ENCODE measurements at regions not wholly inside any gene's neighbourhood (a gene's known extent, or its start where the extent isn't known, plus 50 kb on each side); places are given as distances from the start of the nearest gene placed in this dataset.

DNA sequence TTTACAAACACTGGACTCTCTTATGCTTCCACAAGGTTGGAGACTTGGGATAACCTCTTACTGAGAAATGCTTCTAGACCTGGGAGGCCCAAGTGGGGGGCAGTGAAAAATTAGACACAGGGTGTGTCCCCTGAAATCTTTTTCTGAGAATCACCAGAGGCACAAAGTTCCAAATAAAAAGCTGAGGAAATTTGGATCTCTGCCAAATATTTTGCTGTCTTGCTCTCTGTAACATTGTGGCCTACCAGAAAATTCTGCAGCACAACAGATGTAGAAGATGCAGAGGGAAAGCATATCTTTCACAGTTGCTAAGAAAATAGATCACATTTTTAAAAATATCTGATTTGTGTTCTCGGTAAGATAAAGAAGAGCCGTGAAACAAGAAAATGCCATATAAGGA lies 849.4 kb downstream of the CCSER2 start (continued):
- TF ChIP-seq, protein P1, sequence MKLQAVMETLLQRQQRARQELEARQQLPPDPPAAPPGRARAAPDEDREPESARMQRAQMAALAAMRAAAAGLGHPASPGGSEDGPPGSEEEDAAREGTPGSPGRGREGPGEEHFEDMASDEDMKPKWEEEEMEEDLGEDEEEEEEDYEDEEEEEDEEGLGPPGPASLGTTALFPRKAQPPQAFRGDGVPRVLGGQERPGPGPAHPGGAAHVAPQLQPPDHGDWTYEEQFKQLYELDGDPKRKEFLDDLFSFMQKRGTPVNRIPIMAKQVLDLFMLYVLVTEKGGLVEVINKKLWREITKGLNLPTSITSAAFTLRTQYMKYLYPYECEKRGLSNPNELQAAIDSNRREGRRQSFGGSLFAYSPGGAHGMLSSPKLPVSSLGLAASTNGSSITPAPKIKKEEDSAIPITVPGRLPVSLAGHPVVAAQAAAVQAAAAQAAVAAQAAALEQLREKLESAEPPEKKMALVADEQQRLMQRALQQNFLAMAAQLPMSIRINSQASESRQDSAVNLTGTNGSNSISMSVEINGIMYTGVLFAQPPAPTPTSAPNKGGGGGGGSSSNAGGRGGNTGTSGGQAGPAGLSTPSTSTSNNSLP (IDR thresholded peaks at IDR 0.05; ENCODE audit: borderline replicate concordance, low read depth, low read length) = no peak
- no peak for TF ChIP-seq TCFL5 (CRISPR knock-in tag; conservative IDR thresholded peaks at IDR 0.05)
- peak; percentile 51; the same call in 1 of the 2 replicates for TF ChIP-seq NFIX (CRISPR knock-in tag; IDR thresholded peaks at IDR 0.05; ENCODE audit: low read depth)
- TF ChIP-seq THRAP3 (IDR thresholded peaks at IDR 0.05; ENCODE audit: borderline replicate concordance) = no peak
- TF ChIP-seq BRD4 (IDR thresholded peaks at IDR 0.05) = no peak
- no peak for TF ChIP-seq DPF2 (IDR thresholded peaks at IDR 0.05)
- TF ChIP-seq MTA2 (IDR thresholded peaks at IDR 0.05; ENCODE audit: low read depth) = no peak
- no peak for TF ChIP-seq TEAD1 (CRISPR knock-in tag; IDR thresholded peaks at IDR 0.05)
- TF ChIP-seq, protein P2, sequence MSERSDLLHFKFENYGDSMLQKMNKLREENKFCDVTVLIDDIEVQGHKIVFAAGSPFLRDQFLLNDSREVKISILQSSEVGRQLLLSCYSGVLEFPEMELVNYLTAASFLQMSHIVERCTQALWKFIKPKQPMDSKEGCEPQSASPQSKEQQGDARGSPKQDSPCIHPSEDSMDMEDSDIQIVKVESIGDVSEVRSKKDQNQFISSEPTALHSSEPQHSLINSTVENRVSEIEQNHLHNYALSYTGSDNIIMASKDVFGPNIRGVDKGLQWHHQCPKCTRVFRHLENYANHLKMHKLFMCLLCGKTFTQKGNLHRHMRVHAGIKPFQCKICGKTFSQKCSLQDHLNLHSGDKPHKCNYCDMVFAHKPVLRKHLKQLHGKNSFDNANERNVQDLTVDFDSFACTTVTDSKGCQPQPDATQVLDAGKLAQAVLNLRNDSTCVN (CRISPR knock-in tag; IDR thresholded peaks at IDR 0.05) = no peak

DNA sequence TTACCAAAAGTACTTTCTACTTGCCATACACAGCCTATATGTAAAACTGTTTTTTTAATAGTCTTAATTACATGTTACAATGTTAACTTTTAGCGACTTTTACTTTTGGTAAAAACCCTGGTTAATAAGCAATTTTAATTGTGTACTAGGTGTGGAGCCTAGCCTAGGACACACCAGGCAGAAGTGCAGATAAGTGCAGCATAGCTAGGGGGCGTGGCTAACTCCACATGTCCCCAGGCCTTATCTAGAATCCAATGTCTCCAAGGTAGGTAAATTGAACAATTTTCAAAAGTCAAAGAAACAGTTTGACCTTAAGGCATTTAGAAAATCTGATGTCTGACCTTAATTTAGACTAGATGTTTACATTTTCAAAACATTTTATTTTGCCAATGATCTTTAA lies 858.7 kb downstream of the CCSER2 start:
- Histone ChIP-seq H3K27me3 (ENCODE audit: control insufficient read depth in 2 of 2, insufficient read depth in 2 of 2, low read length in 2 of 2) (no peaks in the 10 kb centered on the region), H3K79me2 (ENCODE audit: control insufficient read depth, insufficient read depth, low read length) (no peaks in the 10 kb centered on the region), H3K4me1 (replicated peaks in 1 of 2; ENCODE audit: control insufficient read depth in 2 of 2, insufficient read depth in 2 of 2, low read length in 2 of 2) (no peaks in the 10 kb centered on the region), H3K27ac (ENCODE audit: extremely low read depth, low read depth, low read length) (no peak overlapping the region), H3K4me3 (no peak overlapping the region), H3K9me3 (replicated peaks; ENCODE audit: control insufficient read depth, insufficient read depth, low read depth, low read length) (peaks cover 2% of the 10 kb centered on the region; the same call in 1 of the 2 replicates), H3K9ac (ENCODE audit: insufficient read depth in 1 of 2, low read depth in 2 of 2, low read length in 2 of 2) (no peak overlapping the region), H2AFZ (ENCODE audit: low read depth, low read length) (no peak overlapping the region), H3K9me1 (ENCODE audit: control insufficient read depth, insufficient read depth, low read length) (no peaks in the 10 kb centered on the region), H4K20me1 (replicated peaks; ENCODE audit: control insufficient read depth, insufficient read depth, low read length) (no peaks in the 10 kb centered on the region), H3K4me2 (ENCODE audit: insufficient read depth, low read length) (no peak overlapping the region), H3K36me3 (ENCODE audit: control insufficient read depth, insufficient read depth, low read length) (no peaks in the 10 kb centered on the region)
- TF ChIP-seq ZNF133 (CRISPR knock-in tag; IDR thresholded peaks at IDR 0.05) = no peak
- TF ChIP-seq BDP1 (IDR thresholded peaks at IDR 0.05; ENCODE audit: insufficient read depth, insufficient read length) = no peak
- no peak for TF ChIP-seq YBX1 (IDR thresholded peaks at IDR 0.05)
- TF ChIP-seq TBL1XR1 (IDR thresholded peaks at IDR 0.05; ENCODE audit: low read length in 2 of 2) = no peak
- TF ChIP-seq ZNF717 (CRISPR knock-in tag; IDR thresholded peaks at IDR 0.05) = no peak
- ATAC-seq = no peak
- in situ Hi-C loops (cut with MboI) (no loop called here), intact Hi-C loops (cut with micrococcal nuclease) (no loop called here)
- peak in 1 of 4 experiments; percentile 7 for DNase-seq (ENCODE audit: extremely low read depth in 1 of 4, low spot score in 3 of 4)
- CTCF ChIA-PET (ENCODE audit: low intra/inter-chr PET ratio) = no interaction called here
- FAIRE-seq = no peak
- BruUV-seq (replicated peaks) = no TSS peak
- POLR2A ChIA-PET = no interaction called here
- 0% methylated on average over 2 of the region's 2 CpGs for WGBS (ENCODE audit: insufficient coverage, low coverage, missing lambda C conversion rate)

Measured in K562 (cell line).